PC-3 (cell line): ENCODE measurements at regions not wholly inside any gene's neighbourhood (a gene's known extent, or its start where the extent isn't known, plus 50 kb on each side); places are given as distances from the start of the nearest gene placed in this dataset.

Experiments used
- EZH2phosphoT487 ChIP-seq: fragments of 300-600 bp; sonication (generic); IDR thresholded peaks from 2 replicates; pipeline ENCODE4 v1.6.1; 2018; ENCODE audit warnings: mild to moderate bottlenecking, antibody characterized with exemption, low read length, borderline replicate concordance
- TF ChIP-seq, protein P1 (sequence below): fragments of 300-600 bp; sonication (generic); conservative IDR thresholded peaks from 2 replicates; pipeline ENCODE4 v1.5.1; 2017; ENCODE audit warnings: antibody characterized with exemption, low read depth, mild to moderate bottlenecking, low read length

- TF ChIP-seq, protein P1, sequence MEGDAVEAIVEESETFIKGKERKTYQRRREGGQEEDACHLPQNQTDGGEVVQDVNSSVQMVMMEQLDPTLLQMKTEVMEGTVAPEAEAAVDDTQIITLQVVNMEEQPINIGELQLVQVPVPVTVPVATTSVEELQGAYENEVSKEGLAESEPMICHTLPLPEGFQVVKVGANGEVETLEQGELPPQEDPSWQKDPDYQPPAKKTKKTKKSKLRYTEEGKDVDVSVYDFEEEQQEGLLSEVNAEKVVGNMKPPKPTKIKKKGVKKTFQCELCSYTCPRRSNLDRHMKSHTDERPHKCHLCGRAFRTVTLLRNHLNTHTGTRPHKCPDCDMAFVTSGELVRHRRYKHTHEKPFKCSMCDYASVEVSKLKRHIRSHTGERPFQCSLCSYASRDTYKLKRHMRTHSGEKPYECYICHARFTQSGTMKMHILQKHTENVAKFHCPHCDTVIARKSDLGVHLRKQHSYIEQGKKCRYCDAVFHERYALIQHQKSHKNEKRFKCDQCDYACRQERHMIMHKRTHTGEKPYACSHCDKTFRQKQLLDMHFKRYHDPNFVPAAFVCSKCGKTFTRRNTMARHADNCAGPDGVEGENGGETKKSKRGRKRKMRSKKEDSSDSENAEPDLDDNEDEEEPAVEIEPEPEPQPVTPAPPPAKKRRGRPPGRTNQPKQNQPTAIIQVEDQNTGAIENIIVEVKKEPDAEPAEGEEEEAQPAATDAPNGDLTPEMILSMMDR = no peak
- TF ChIP-seq EZH2phosphoT487 = no peak
Observed at GRCh38 chr6:95448208-95448607, 129.1 kb upstream of the MANEA start.
